HG03354 (cell line): ENCODE measurements at regions not wholly inside any gene's neighbourhood (a gene's known extent, or its start where the extent isn't known, plus 50 kb on each side); places are given as distances from the start of the nearest gene placed in this dataset.

Source experiments
- ATAC-seq: cut with Tn5 transposase; IDR thresholded peaks from one replicate; pipeline ENCODE4 v1.9.1; 2021; ENCODE audit warnings: mild to moderate bottlenecking; ENCODE audit not compliant: unreplicated experiment, poor library complexity, severe bottlenecking

- no peak for ATAC-seq
Measured at GRCh38 chrX:16435399-16435986, 214.5 kb upstream of the S100G start.

- no peak for ATAC-seq
Measured at GRCh38 chrX:16436348-16437188, 213.4 kb upstream of the S100G start.

- ATAC-seq, result no peak
Measured at GRCh38 chrX:16440446-16440845, 209.5 kb upstream of the S100G start.

- no peak for ATAC-seq
Measured at GRCh38 chrX:16444353-16444752, 205.6 kb upstream of the S100G start.

GRCh38 chrX:16445166-16445752 is 204.7 kb upstream of the S100G start:
- ATAC-seq, result peak; percentile 89

- no peak for ATAC-seq
Measured at GRCh38 chrX:16451334-16451733, 198.6 kb upstream of the S100G start.

- no peak for ATAC-seq
Measured at GRCh38 chrX:16454926-16455325, 195.0 kb upstream of the S100G start.

GRCh38 chrX:16457239-16457638 is 192.7 kb upstream of the S100G start:
- no peak for ATAC-seq

GRCh38 chrX:16458208-16458607 is 191.8 kb upstream of the S100G start:
- ATAC-seq, result no peak

GRCh38 chrX:16459008-16459407 is 190.9 kb upstream of the S100G start:
- ATAC-seq, result no peak

- no peak for ATAC-seq
Measured at GRCh38 chrX:16461968-16462367, 188.0 kb upstream of the S100G start.

- no peak for ATAC-seq
Measured at GRCh38 chrX:16462912-16463311, 187.0 kb upstream of the S100G start.

GRCh38 chrX:16464369-16464768 is 185.6 kb upstream of the S100G start:
- ATAC-seq, result no peak

- no peak for ATAC-seq
Measured at GRCh38 chrX:16465081-16465876, 184.7 kb upstream of the S100G start.

GRCh38 chrX:16466640-16467432 is 183.1 kb upstream of the S100G start:
- no peak for ATAC-seq

- ATAC-seq, result no peak
Measured at GRCh38 chrX:16469870-16470269, 180.1 kb upstream of the S100G start.

- ATAC-seq, result no peak
Measured at GRCh38 chrX:16472345-16472744, 177.6 kb upstream of the S100G start.

GRCh38 chrX:16474511-16474910 is 175.4 kb upstream of the S100G start:
- ATAC-seq, result no peak

- ATAC-seq, result no peak
Measured at GRCh38 chrX:16476009-16476408, 173.9 kb upstream of the S100G start.

- no peak for ATAC-seq
Measured at GRCh38 chrX:16476692-16477091, 173.3 kb upstream of the S100G start.
